Right atrium auricular region (tissue), 2 donors: ENCODE measurements at regions not wholly inside any gene's neighbourhood (a gene's known extent, or its start where the extent isn't known, plus 50 kb on each side); places are given as distances from the start of the nearest gene placed in this dataset.

Experiments
- DNase-seq: peaks from one replicate; pipeline ENCODE4 v3.0.0-alpha.2; 2019; ENCODE audit warnings: low spot score
- H3K27ac ChIP-seq, 2 donors: fragments of 200-600 bp; sonication (generic); 1 replicate in 1 of 2; 2 replicates in 1 of 2; pipeline ENCODE4 v1.5.1; 2016 to 2019
- H3K27me3 ChIP-seq, 2 donors: fragments of 200-600 bp; sonication (generic); one replicate each; pipeline versions ENCODE4 v1.5.1 to v1.6.0; 2017 to 2019
- H3K36me3 ChIP-seq: fragments of 200-600 bp; sonication (generic); one replicate; pipeline ENCODE4 v1.5.1; 2016
- H3K4me1 ChIP-seq, 2 donors: fragments of 200-600 bp; sonication (generic); one replicate each; pipeline versions ENCODE4 v1.5.1 to v1.6.0; 2017 to 2019
- H3K4me3 ChIP-seq, 2 donors: fragments of 200-600 bp; sonication (generic); 1 replicate in 1 of 2; 2 replicates in 1 of 2; pipeline ENCODE4 v1.5.1; 2017 to 2019; ENCODE audit warnings: mild to moderate bottlenecking in 1 of 2, moderate library complexity in 1 of 2
- H3K9me3 ChIP-seq, 2 donors: fragments of 200-600 bp; sonication (generic); one replicate each; pipeline ENCODE4 v1.5.1; 2019
- CTCF ChIP-seq, 2 donors: fragments of 200-600 bp; sonication (generic); IDR thresholded peaks; one replicate each; pipeline ENCODE4 v1.5.1; 2019; ENCODE audit warnings: antibody characterized with exemption in 2 of 2

GRCh38 chr9:87073692-87074091 is 126.4 kb upstream of the GAS1 start:
- TF ChIP-seq CTCF (IDR thresholded peaks at IDR 0.05) = no peak
- H3K27ac ChIP-seq = no peak overlapping the region
- H3K27me3 ChIP-seq = no peaks in the 10 kb centered on the region
- no peaks in the 10 kb centered on the region for H3K4me1 ChIP-seq
- no peak for DNase-seq
- H3K36me3 ChIP-seq = no peaks in the 10 kb centered on the region
- H3K9me3 ChIP-seq = no peaks in the 10 kb centered on the region
- no peak overlapping the region for H3K4me3 ChIP-seq

GRCh38 chr9:87075537-87075936 is 128.2 kb upstream of the GAS1 start:
- no peaks in the 10 kb centered on the region for H3K36me3 ChIP-seq
- H3K27me3 ChIP-seq = no peaks in the 10 kb centered on the region
- H3K27ac ChIP-seq = no peak overlapping the region
- DNase-seq = no peak
- TF ChIP-seq CTCF (IDR thresholded peaks at IDR 0.05) = no peak
- H3K4me3 ChIP-seq = no peak overlapping the region
- peaks cover 0 to 2% of the 10 kb centered on the region in 2 donors for H3K4me1 ChIP-seq
- H3K9me3 ChIP-seq = no peaks in the 10 kb centered on the region

- no peak for DNase-seq
Measured at GRCh38 chr9:87076825-87077224, 129.5 kb upstream of the GAS1 start.

GRCh38 chr9:87077986-87078385 is 130.7 kb upstream of the GAS1 start:
- Histone ChIP-seq H3K4me1 (peaks cover 0 to 7% of the 10 kb centered on the region in 2 donors), H3K9me3 (no peaks in the 10 kb centered on the region), H3K36me3 (no peaks in the 10 kb centered on the region), H3K27me3 (no peaks in the 10 kb centered on the region), H3K4me3 (no peak overlapping the region), H3K27ac (no peak overlapping the region)
- DNase-seq = no peak
- TF ChIP-seq CTCF (IDR thresholded peaks at IDR 0.05) = no peak

More at GRCh38 chr9:87076825-87077224, 129.5 kb upstream of the GAS1 start:
- Histone ChIP-seq H3K27me3 (no peaks in the 10 kb centered on the region), H3K9me3 (no peaks in the 10 kb centered on the region), H3K4me3 (no peak overlapping the region), H3K36me3 (no peaks in the 10 kb centered on the region), H3K27ac (no peak overlapping the region), H3K4me1 (peaks cover 0 to 7% of the 10 kb centered on the region in 2 donors)
- TF ChIP-seq CTCF (IDR thresholded peaks at IDR 0.05) = no peak

- Histone ChIP-seq H3K9me3 (no peaks in the 10 kb centered on the region), H3K27me3 (no peaks in the 10 kb centered on the region), H3K4me3 (no peak overlapping the region), H3K4me1 (peaks cover 0 to 7% of the 10 kb centered on the region in 2 donors), H3K27ac (no peak overlapping the region), H3K36me3 (no peaks in the 10 kb centered on the region)
- no peak for TF ChIP-seq CTCF (IDR thresholded peaks at IDR 0.05)
- DNase-seq = no peak
Measured at GRCh38 chr9:87080512-87081264, 133.4 kb upstream of the GAS1 start.

GRCh38 chr9:87081503-87081902 is 134.2 kb upstream of the GAS1 start:
- Histone ChIP-seq H3K4me1 (peaks cover 0 to 7% of the 10 kb centered on the region in 2 donors), H3K4me3 (no peak overlapping the region), H3K9me3 (no peaks in the 10 kb centered on the region), H3K36me3 (no peaks in the 10 kb centered on the region), H3K27ac (no peak overlapping the region), H3K27me3 (no peaks in the 10 kb centered on the region)
- TF ChIP-seq CTCF (IDR thresholded peaks at IDR 0.05) = no peak
- no peak for DNase-seq
